Activated T-helper 1 cell treated with anti-CD3 and anti-CD28 coated beads, Interleukin-12 subunit alpha, Interleukin-12 subunit beta, Interleukin-2, Interleukin-4 antibody, amounts not matched to agents 30 ng/mL and 10 ng/mL and 1 ng/mL, durations not matched to agents 14 hours and 24 hours and 36 hours (primary cell): ENCODE measurements at regions not wholly inside any gene's neighbourhood (a gene's known extent, or its start where the extent isn't known, plus 50 kb on each side); places are given as distances from the start of the nearest gene placed in this dataset.

ENCODE experiments used
- DNase-seq: peaks from one replicate; pipeline ENCODE4 v3.0.0; 2021; ENCODE audit warnings: low spot score
- H3K27ac Mint-ChIP-seq: one replicate; pipeline ENCODE4 v1.8.0; 2021; ENCODE audit warnings: mild to moderate bottlenecking, mixed read lengths
- H3K27me3 Mint-ChIP-seq: one replicate; pipeline ENCODE4 v1.8.0; 2022; ENCODE audit warnings: mild to moderate bottlenecking, moderate library complexity, mixed read lengths; ENCODE audit not compliant: insufficient read depth
- H3K36me3 Mint-ChIP-seq: one replicate; pipeline ENCODE4 v1.8.0; 2021; ENCODE audit warnings: low read depth, mixed read lengths
- H3K4me1 Mint-ChIP-seq: one replicate; pipeline ENCODE4 v1.8.0; 2021; ENCODE audit warnings: low read depth, mixed read lengths
- H3K4me3 Mint-ChIP-seq: one replicate; pipeline ENCODE4 v1.8.0; 2021; ENCODE audit warnings: mild to moderate bottlenecking, moderate library complexity, mixed read lengths
- H3K9me3 Mint-ChIP-seq: one replicate; pipeline ENCODE4 v1.8.0; 2021; ENCODE audit warnings: mixed read lengths
- intact Hi-C: fragments of 100-400 bp; cut with micrococcal nuclease; formaldehyde crosslinking; loops from one replicate; pipeline ENCODE4 v1.15.1; 2024

GRCh38 chr5:171635028-171635427 is 150.6 kb upstream of the SMIM23 start:
- Mint-ChIP-seq H3K9me3 (no peaks in the 10 kb centered on the region), H3K27me3 (peaks cover 12% of the 10 kb centered on the region), H3K36me3 (no peaks in the 10 kb centered on the region), H3K4me3 (no peak overlapping the region), H3K27ac (no peak overlapping the region), H3K4me1 (no peaks in the 10 kb centered on the region)
- intact Hi-C loops: no loop called here
- DNase-seq: no peak

- intact Hi-C loops: no loop called here
- no peaks in the 10 kb centered on the region for H3K36me3 Mint-ChIP-seq
- H3K27ac Mint-ChIP-seq: no peak overlapping the region
- H3K4me3 Mint-ChIP-seq: no peak overlapping the region
- H3K9me3 Mint-ChIP-seq: no peaks in the 10 kb centered on the region
- DNase-seq: no peak
- no peaks in the 10 kb centered on the region for H3K4me1 Mint-ChIP-seq
- H3K27me3 Mint-ChIP-seq: peaks cover 9% of the 10 kb centered on the region
Observed at GRCh38 chr5:171635561-171636245, 149.9 kb upstream of the SMIM23 start.

- H3K36me3 Mint-ChIP-seq: no peaks in the 10 kb centered on the region
- H3K9me3 Mint-ChIP-seq: no peaks in the 10 kb centered on the region
Observed at GRCh38 chr5:171637811-171638210, 147.8 kb upstream of the SMIM23 start.

GRCh38 chr5:171639205-171639621 is 146.4 kb upstream of the SMIM23 start:
- no peaks in the 10 kb centered on the region for H3K9me3 Mint-ChIP-seq
- DNase-seq: no peak
- H3K4me3 Mint-ChIP-seq: no peak overlapping the region
- peaks cover 2% of the 10 kb centered on the region for H3K27me3 Mint-ChIP-seq
- no peak overlapping the region for H3K27ac Mint-ChIP-seq
- intact Hi-C loops: no loop called here
- no peaks in the 10 kb centered on the region for H3K4me1 Mint-ChIP-seq
- no peaks in the 10 kb centered on the region for H3K36me3 Mint-ChIP-seq

More at GRCh38 chr5:171637811-171638210, 147.8 kb upstream of the SMIM23 start:
- intact Hi-C loops: no loop called here
- no peak for DNase-seq
- H3K4me3 Mint-ChIP-seq: no peak overlapping the region
- H3K4me1 Mint-ChIP-seq: no peaks in the 10 kb centered on the region
- H3K27ac Mint-ChIP-seq: no peak overlapping the region
- H3K27me3 Mint-ChIP-seq: peaks cover 2% of the 10 kb centered on the region

GRCh38 chr5:171639966-171640365 is 145.7 kb upstream of the SMIM23 start:
- peaks cover 2% of the 10 kb centered on the region for H3K27me3 Mint-ChIP-seq
- intact Hi-C loops: no loop called here

GRCh38 chr5:171640480-171640879 is 145.1 kb upstream of the SMIM23 start:
- H3K4me3 Mint-ChIP-seq: no peak overlapping the region
- no peaks in the 10 kb centered on the region for H3K36me3 Mint-ChIP-seq
- no peak for DNase-seq
- intact Hi-C loops: no loop called here
- H3K27me3 Mint-ChIP-seq: peaks cover 2% of the 10 kb centered on the region
- no peaks in the 10 kb centered on the region for H3K4me1 Mint-ChIP-seq
- no peak overlapping the region for H3K27ac Mint-ChIP-seq
- H3K9me3 Mint-ChIP-seq: no peaks in the 10 kb centered on the region

More at GRCh38 chr5:171639966-171640365, 145.7 kb upstream of the SMIM23 start:
- Mint-ChIP-seq H3K36me3 (no peaks in the 10 kb centered on the region), H3K9me3 (no peaks in the 10 kb centered on the region), H3K27ac (no peak overlapping the region), H3K4me3 (no peak overlapping the region), H3K4me1 (no peaks in the 10 kb centered on the region)
- DNase-seq: no peak

- H3K36me3 Mint-ChIP-seq: no peaks in the 10 kb centered on the region
- no peaks in the 10 kb centered on the region for H3K4me1 Mint-ChIP-seq
- no peak overlapping the region for H3K4me3 Mint-ChIP-seq
- H3K9me3 Mint-ChIP-seq: no peaks in the 10 kb centered on the region
- H3K27ac Mint-ChIP-seq: no peak overlapping the region
- H3K27me3 Mint-ChIP-seq: peaks cover 2% of the 10 kb centered on the region
- intact Hi-C loops: no loop called here
- DNase-seq: no peak
Observed at GRCh38 chr5:171641891-171642290, 143.7 kb upstream of the SMIM23 start.

GRCh38 chr5:171642894-171643293 is 142.7 kb upstream of the SMIM23 start:
- Mint-ChIP-seq H3K27ac (no peak overlapping the region), H3K27me3 (peaks cover 2% of the 10 kb centered on the region), H3K36me3 (no peaks in the 10 kb centered on the region), H3K4me3 (no peak overlapping the region), H3K4me1 (no peaks in the 10 kb centered on the region), H3K9me3 (no peaks in the 10 kb centered on the region)
- intact Hi-C loops: no loop called here
- DNase-seq: no peak

GRCh38 chr5:171644536-171644935 is 141.1 kb upstream of the SMIM23 start:
- Mint-ChIP-seq H3K36me3 (no peaks in the 10 kb centered on the region), H3K9me3 (no peaks in the 10 kb centered on the region), H3K27me3 (peaks cover 2% of the 10 kb centered on the region), H3K27ac (no peak overlapping the region), H3K4me3 (no peak overlapping the region), H3K4me1 (no peaks in the 10 kb centered on the region)
- no peak for DNase-seq
- intact Hi-C loops: no loop called here

- Mint-ChIP-seq H3K27ac (no peak overlapping the region), H3K4me3 (no peak overlapping the region), H3K4me1 (no peaks in the 10 kb centered on the region), H3K27me3 (peaks cover 2% of the 10 kb centered on the region), H3K9me3 (no peaks in the 10 kb centered on the region), H3K36me3 (no peaks in the 10 kb centered on the region)
- no peak for DNase-seq
- intact Hi-C loops: no loop called here
Observed at GRCh38 chr5:171646102-171647042, 139.2 kb upstream of the SMIM23 start.

GRCh38 chr5:171647043-171647903 is 138.3 kb upstream of the SMIM23 start:
- H3K27me3 Mint-ChIP-seq: peaks cover 2% of the 10 kb centered on the region
- DNase-seq: no peak
- H3K4me3 Mint-ChIP-seq: no peak overlapping the region
- H3K27ac Mint-ChIP-seq: no peak overlapping the region
- no peaks in the 10 kb centered on the region for H3K4me1 Mint-ChIP-seq
- intact Hi-C loops: no loop called here
- H3K9me3 Mint-ChIP-seq: no peaks in the 10 kb centered on the region
- H3K36me3 Mint-ChIP-seq: no peaks in the 10 kb centered on the region

- H3K4me3 Mint-ChIP-seq: no peak overlapping the region
- H3K4me1 Mint-ChIP-seq: no peaks in the 10 kb centered on the region
- H3K27me3 Mint-ChIP-seq: peaks cover 2% of the 10 kb centered on the region
- no peak overlapping the region for H3K27ac Mint-ChIP-seq
- no peaks in the 10 kb centered on the region for H3K36me3 Mint-ChIP-seq
- H3K9me3 Mint-ChIP-seq: no peaks in the 10 kb centered on the region
- DNase-seq: no peak
- intact Hi-C loops: no loop called here
Observed at GRCh38 chr5:171647904-171648260, 137.7 kb upstream of the SMIM23 start.
